IMR-90 (cell line): ENCODE measurements at regions not wholly inside any gene's neighbourhood (a gene's known extent, or its start where the extent isn't known, plus 50 kb on each side); places are given as distances from the start of the nearest gene placed in this dataset.

ENCODE experiments used
- ATAC-seq: fragments of 200-7000 bp; cut with Tn5 transposase; 2 replicates; pipeline ENCODE4 v1.9.1; 2020; ENCODE audit warnings: low read depth, mild to moderate bottlenecking, moderate library complexity
- BruUV-seq: library from RNA; stranded (reverse); fragments of 400-500 nt; replicated peaks from 2 replicates; lab custom pipeline; 2021; lab: Mats Ljungman, UMichigan
- CTCF ChIA-PET: fragments of 300-600 bp; formaldehyde crosslinking; extraction: SDS; loops from one replicate; lab custom pipeline; 2021; ENCODE audit warnings: antibody characterized with exemption; lab: Yijun Ruan, JAX
- POLR2A ChIA-PET: fragments of 300-600 bp; sonication (Branson Sonifier 250); formaldehyde crosslinking; loops from one replicate; lab custom pipeline; 2022; ENCODE audit warnings: antibody characterized with exemption; ENCODE audit not compliant: unreplicated experiment; lab: Charles Lee
- DNase-seq: peaks from one replicate; pipeline ENCODE4 v3.0.0; 2013
- H2AFZ ChIP-seq: replicated peaks from 2 replicates; pipeline ENCODE3; 2013; ENCODE audit warnings: low read length, mild to moderate bottlenecking; ENCODE audit not compliant: poor library complexity
- H2AK5ac ChIP-seq: 2 replicates; pipeline ENCODE4 v1.6.1; 2013; ENCODE audit warnings: low read depth, low read length, inconsistent platforms
- H2AK9ac ChIP-seq: replicated peaks from 2 replicates; pipeline ENCODE3; 2013; ENCODE audit warnings: mild to moderate bottlenecking, low read depth, low read length, moderate library complexity; ENCODE audit not compliant: poor library complexity
- H2BK120ac ChIP-seq: 2 replicates; pipeline ENCODE4 v1.6.1; 2013; ENCODE audit warnings: low read depth, low read length, inconsistent platforms
- H2BK15ac ChIP-seq: 3 replicates; pipeline ENCODE4 v1.6.1; 2013; ENCODE audit warnings: low read depth, low read length, inconsistent platforms
- H2BK20ac ChIP-seq: 2 replicates; pipeline ENCODE4 v1.6.1; 2013; ENCODE audit warnings: low read depth, mild to moderate bottlenecking, inconsistent platforms, low read length, moderate library complexity
- H2BK5ac ChIP-seq: 2 replicates; pipeline ENCODE4 v1.6.1; 2013; ENCODE audit warnings: mild to moderate bottlenecking, low read depth, low read length, inconsistent platforms; ENCODE audit not compliant: poor library complexity, severe bottlenecking
- H3K14ac ChIP-seq: replicated peaks from 2 replicates; pipeline ENCODE4 v1.6.1; 2013; ENCODE audit warnings: low read depth, low read length, inconsistent platforms
- H3K18ac ChIP-seq: 2 replicates; pipeline ENCODE4 v1.6.1; 2013; ENCODE audit warnings: low read depth, low read length, control low read depth
- H3K23ac ChIP-seq: 2 replicates; pipeline ENCODE4 v1.6.1; 2013; ENCODE audit warnings: low read depth, low read length, inconsistent platforms
- H3K27ac ChIP-seq: 2 replicates; pipeline ENCODE4 v1.5.1; 2013; ENCODE audit warnings: mild to moderate bottlenecking, control low read depth, low read length; ENCODE audit not compliant: insufficient read depth
- H3K27me3 ChIP-seq: 2 replicates; pipeline ENCODE4 v1.6.1; 2013; ENCODE audit warnings: low read length; ENCODE audit not compliant: control insufficient read depth, insufficient read depth
- H3K36me3 ChIP-seq: 2 replicates; pipeline ENCODE4 v1.6.1; 2013; ENCODE audit warnings: low read length, mixed read lengths; ENCODE audit not compliant: control insufficient read depth, insufficient read depth
- H3K4ac ChIP-seq: 2 replicates; pipeline ENCODE4 v1.6.1; 2013; ENCODE audit warnings: low read depth, low read length, inconsistent platforms
- H3K4me1 ChIP-seq: 2 replicates; pipeline ENCODE4 v1.6.1; 2013; ENCODE audit warnings: low read length, mixed read lengths; ENCODE audit not compliant: control insufficient read depth, insufficient read depth
- H3K4me2 ChIP-seq: 2 replicates; pipeline ENCODE4 v1.6.1; 2013; ENCODE audit warnings: low read depth, mild to moderate bottlenecking, control low read depth, low read length, moderate library complexity
- H3K4me3 ChIP-seq: 2 replicates; pipeline ENCODE4 v1.5.1; 2013; ENCODE audit warnings: low read depth, mild to moderate bottlenecking, control low read depth, low read length, moderate library complexity; ENCODE audit not compliant: insufficient read depth
- H3K56ac ChIP-seq: 2 replicates; pipeline ENCODE4 v1.6.1; 2013; ENCODE audit warnings: low read length, inconsistent platforms; ENCODE audit not compliant: insufficient read depth; ENCODE audit errors: extremely low read depth
- H3K79me1 ChIP-seq, 2 experiments: 2 replicates each; pipeline ENCODE4 v1.6.1; 2013; ENCODE audit warnings: low read length in 2 of 2, inconsistent platforms in 1 of 2, low read depth in 1 of 2
- H3K9ac ChIP-seq: 2 replicates; pipeline ENCODE4 v1.6.1; 2013; ENCODE audit warnings: low read depth, low read length, control low read depth
- H3K9me1 ChIP-seq: 2 replicates; pipeline ENCODE4 v1.6.1; 2013; ENCODE audit warnings: low read length, inconsistent platforms; ENCODE audit not compliant: insufficient read depth
- H3K9me3 ChIP-seq: 2 replicates; pipeline ENCODE4 v1.6.1; 2013; ENCODE audit warnings: low read length; ENCODE audit not compliant: control insufficient read depth, insufficient read depth
- H4K20me1 ChIP-seq: 2 replicates; pipeline ENCODE4 v1.6.1; 2013; ENCODE audit warnings: low read length, inconsistent platforms; ENCODE audit not compliant: insufficient read depth
- H4K5ac ChIP-seq: 2 replicates; pipeline ENCODE4 v1.6.1; 2013; ENCODE audit warnings: mild to moderate bottlenecking, low read depth, low read length, control low read depth
- H4K8ac ChIP-seq, 2 experiments: 2 replicates each; pipeline ENCODE4 v1.6.1; 2013; ENCODE audit warnings: low read depth in 2 of 2, low read length in 2 of 2, control low read depth in 1 of 2, inconsistent platforms in 1 of 2
- H4K91ac ChIP-seq: 2 replicates; pipeline ENCODE4 v1.6.1; 2013; ENCODE audit warnings: low read depth, low read length, inconsistent platforms; ENCODE audit not compliant: insufficient read depth
- CEBPB ChIP-seq: IDR thresholded peaks from 2 replicates; pipeline ENCODE4 v1.6.1; 2012; ENCODE audit warnings: low read depth, low read length, improper control_type of control experiment
- CHD1 ChIP-seq: IDR thresholded peaks from 2 replicates; pipeline ENCODE4 v1.6.1; 2012; ENCODE audit warnings: low read depth, low read length, improper control_type of control experiment
- MAZ ChIP-seq: IDR thresholded peaks from 2 replicates; pipeline ENCODE4 v1.6.1; 2012; ENCODE audit warnings: low read depth, mild to moderate bottlenecking, low read length, improper control_type of control experiment, moderate library complexity, borderline replicate concordance
- MXI1 ChIP-seq: IDR thresholded peaks from 2 replicates; pipeline ENCODE4 v1.6.1; 2012; ENCODE audit warnings: low read depth, mild to moderate bottlenecking, low read length, moderate library complexity, borderline replicate concordance
- NFE2L2 ChIP-seq: fragments of 150-350 bp; IDR thresholded peaks from 2 replicates; pipeline ENCODE4 v1.6.1; 2016; ENCODE audit warnings: low read depth, mild to moderate bottlenecking, low read length
- POLR2A ChIP-seq: IDR thresholded peaks from 2 replicates; pipeline ENCODE4 v1.6.1; 2012; ENCODE audit warnings: mild to moderate bottlenecking, low read depth, low read length
- RAD21 ChIP-seq: IDR thresholded peaks from 2 replicates; pipeline ENCODE4 v1.6.1; 2012; ENCODE audit warnings: low read length, improper control_type of control experiment
- RCOR1 ChIP-seq: IDR thresholded peaks from 2 replicates; pipeline ENCODE4 v1.6.1; 2012; ENCODE audit warnings: mild to moderate bottlenecking, low read length, improper control_type of control experiment; ENCODE audit not compliant: insufficient replicate concordance
- WGBS, 2 experiments: methylation state at CpG; one replicate each; pipeline versions ENCODE4 v1.1.5 to v1.1.7; 2013; ENCODE audit warnings: missing lambda C conversion rate in 2 of 2; ENCODE audit not compliant: insufficient read length in 1 of 2; ENCODE audit errors: extremely low coverage in 2 of 2; 5-methylcytosine and 5-hydroxymethylcytosine counted together
- dilution Hi-C: fragments of 300-500 bp; cut with HindIII; formaldehyde crosslinking; loops from one replicate; pipeline ENCODE4 v1.14.3; 2018; ENCODE audit warnings: low sequenced_read_pairs; ENCODE audit not compliant: unreplicated experiment
- in situ Hi-C: fragments of 300-500 bp; cut with MboI; formaldehyde crosslinking; loops from 3 replicates; pipeline ENCODE4 v1.14.3; 2019; ENCODE audit warnings: low sequenced_read_pairs, inconsistent platforms, mixed read lengths
- intact Hi-C: fragments of 100-400 bp; cut with micrococcal nuclease; formaldehyde crosslinking; loops from 2 replicates; pipeline ENCODE4 v1.10.0; 2022
- TF ChIP-seq, protein P1 (sequence below): conservative IDR thresholded peaks from 2 replicates; pipeline ENCODE4 v1.5.1; 2012; ENCODE audit warnings: mild to moderate bottlenecking, low read depth, low read length, improper control_type of control experiment

DNA sequence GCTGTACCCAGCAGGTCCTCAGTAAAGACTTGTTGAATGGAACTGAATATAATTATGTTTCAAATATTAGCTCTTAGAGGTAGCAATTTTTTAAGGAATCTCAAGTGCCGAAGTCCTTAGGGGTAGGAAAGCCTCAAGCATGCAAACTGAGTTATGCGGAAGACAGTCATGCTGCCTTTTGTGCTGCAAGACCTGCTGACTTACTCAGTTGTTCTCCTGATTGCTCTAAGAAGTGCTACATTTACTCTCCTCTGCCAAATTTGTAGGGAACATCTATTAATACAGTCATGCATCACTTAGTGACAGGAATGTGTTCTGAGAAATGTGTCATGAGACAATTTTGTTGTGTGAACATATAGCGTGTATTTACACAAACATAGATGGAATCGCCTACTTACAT is 325.6 kb upstream of the AZI2 start:
- no CpG with 5 or more reads among the region's 4 CpGs for WGBS, 2 experiments
- no peak for ATAC-seq

More for the DNA sequence above, 325.6 kb upstream of the AZI2 start:
- H4K91ac ChIP-seq, result no peak overlapping the region
- TF ChIP-seq RCOR1, result no peak
- TF ChIP-seq NFE2L2, result no peak
- no peak for TF ChIP-seq MXI1
- no peak for TF ChIP-seq RAD21
- TF ChIP-seq MAZ, result no peak
- no peak for TF ChIP-seq CEBPB
- TF ChIP-seq CHD1, result no peak
- TF ChIP-seq, protein P1, sequence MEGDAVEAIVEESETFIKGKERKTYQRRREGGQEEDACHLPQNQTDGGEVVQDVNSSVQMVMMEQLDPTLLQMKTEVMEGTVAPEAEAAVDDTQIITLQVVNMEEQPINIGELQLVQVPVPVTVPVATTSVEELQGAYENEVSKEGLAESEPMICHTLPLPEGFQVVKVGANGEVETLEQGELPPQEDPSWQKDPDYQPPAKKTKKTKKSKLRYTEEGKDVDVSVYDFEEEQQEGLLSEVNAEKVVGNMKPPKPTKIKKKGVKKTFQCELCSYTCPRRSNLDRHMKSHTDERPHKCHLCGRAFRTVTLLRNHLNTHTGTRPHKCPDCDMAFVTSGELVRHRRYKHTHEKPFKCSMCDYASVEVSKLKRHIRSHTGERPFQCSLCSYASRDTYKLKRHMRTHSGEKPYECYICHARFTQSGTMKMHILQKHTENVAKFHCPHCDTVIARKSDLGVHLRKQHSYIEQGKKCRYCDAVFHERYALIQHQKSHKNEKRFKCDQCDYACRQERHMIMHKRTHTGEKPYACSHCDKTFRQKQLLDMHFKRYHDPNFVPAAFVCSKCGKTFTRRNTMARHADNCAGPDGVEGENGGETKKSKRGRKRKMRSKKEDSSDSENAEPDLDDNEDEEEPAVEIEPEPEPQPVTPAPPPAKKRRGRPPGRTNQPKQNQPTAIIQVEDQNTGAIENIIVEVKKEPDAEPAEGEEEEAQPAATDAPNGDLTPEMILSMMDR, result no peak
- no peak for TF ChIP-seq POLR2A
- no TSS peak for BruUV-seq
- H3K4me3 ChIP-seq, result no peak overlapping the region
- no peak overlapping the region for H2AK5ac ChIP-seq
- H2BK120ac ChIP-seq, result no peak overlapping the region
- H3K36me3 ChIP-seq, result no peaks in the 10 kb centered on the region
- H3K27me3 ChIP-seq, result peaks cover 2% of the 10 kb centered on the region; the same call in 1 of the 2 replicates
- H3K27ac ChIP-seq, result no peak overlapping the region
- H3K4me2 ChIP-seq, result no peak overlapping the region
- intact Hi-C loops (no loop called here), in situ Hi-C loops (no loop called here), dilution Hi-C loops (no loop called here)
- no peak overlapping the region for H3K14ac ChIP-seq
- H3K4me1 ChIP-seq, result no peaks in the 10 kb centered on the region
- H4K8ac ChIP-seq, result no peak overlapping the region
- no peak overlapping the region for H2BK20ac ChIP-seq
- no peak overlapping the region for H3K23ac ChIP-seq
- no peak overlapping the region for H2BK5ac ChIP-seq
- H3K79me1 ChIP-seq, result no peaks in the 10 kb centered on the region
- ChIA-PET CTCF (no interaction called here), POLR2A (no interaction called here)
- H2BK15ac ChIP-seq, result no peak overlapping the region
- DNase-seq, result no peak
- no peak overlapping the region for H3K4ac ChIP-seq
- H4K20me1 ChIP-seq, result no peaks in the 10 kb centered on the region
- no peak overlapping the region for H4K5ac ChIP-seq
- H3K9ac ChIP-seq, result no peak overlapping the region
- no peak overlapping the region for H3K18ac ChIP-seq
- H2AFZ ChIP-seq, result no peak overlapping the region
- no peak overlapping the region for H3K56ac ChIP-seq
- H2AK9ac ChIP-seq, result no peak overlapping the region
- no peaks in the 10 kb centered on the region for H3K9me1 ChIP-seq
- no peaks in the 10 kb centered on the region for H3K9me3 ChIP-seq
